ENCODE measurements at regions not wholly inside any gene's neighbourhood (a gene's known extent, or its start where the extent isn't known, plus 50 kb on each side); places are given as distances from the start of the nearest gene placed in this dataset.

DNA sequence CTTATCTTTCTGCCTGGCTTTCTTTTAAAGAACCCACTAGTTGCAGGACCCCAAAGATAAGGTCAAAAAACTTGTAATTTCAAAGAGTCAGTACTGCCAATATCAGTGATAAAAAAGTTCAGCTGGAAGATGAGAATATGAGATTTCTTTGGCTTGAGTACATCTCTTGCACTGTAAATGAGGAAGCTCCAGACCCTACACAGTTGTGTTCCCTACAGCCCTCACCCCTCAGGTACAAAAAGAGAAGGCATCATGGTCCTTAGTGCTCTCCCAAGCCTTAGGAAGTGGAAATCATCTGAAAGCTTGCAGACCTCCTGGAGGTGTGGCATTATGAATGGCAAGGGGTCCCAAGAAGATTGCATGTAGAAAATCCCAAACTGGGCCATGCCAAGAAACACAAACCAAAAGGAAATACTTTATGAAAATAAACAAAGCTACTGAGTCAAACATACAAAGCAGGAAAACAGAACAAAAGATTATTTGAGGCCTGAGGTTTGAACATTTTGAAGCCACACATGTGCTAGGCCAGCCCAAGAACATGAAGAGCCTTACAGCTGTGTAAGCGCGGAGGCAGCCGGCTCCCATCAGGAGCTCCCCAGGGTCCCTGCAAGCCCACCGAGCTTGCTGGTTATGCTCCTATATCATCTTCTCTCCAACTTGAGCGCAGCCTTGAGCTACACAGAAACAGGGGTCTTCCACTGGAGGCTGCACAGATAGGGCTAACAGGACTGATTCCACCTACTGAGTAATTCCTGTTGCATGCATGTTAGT lies 217.0 kb downstream of the OSR1 start (continued):
- TF ChIP-seq ZHX1 (conservative IDR thresholded peaks at IDR 0.05; ENCODE audit: low read length) = no peak
- TF ChIP-seq HSF4 (CRISPR knock-in tag; IDR thresholded peaks at IDR 0.05; ENCODE audit: borderline replicate concordance) = no peak
- TF ChIP-seq ZBTB11 (CRISPR knock-in tag; IDR thresholded peaks at IDR 0.05) = no peak
